Pancreas (tissue), 10 donors: ENCODE measurements at regions not wholly inside any gene's neighbourhood (a gene's known extent, or its start where the extent isn't known, plus 50 kb on each side); places are given as distances from the start of the nearest gene placed in this dataset.

Experiments used
- ATAC-seq, 4 donors: fragments of 200-7000 bp; cut with Tn5 transposase; one replicate each; pipeline versions ENCODE4 v1.8.0 to v1.9.1; 2020; ENCODE audit warnings: mild to moderate bottlenecking in 4 of 4, moderate library complexity in 4 of 4
- DNase-seq, 6 donors: peaks; one replicate each; pipeline ENCODE4 v3.0.0-alpha.2; 2020
- FAIRE-seq: peaks from 2 replicates; lab custom pipeline; 2012; peaks lifted over from hg19 to GRCh38; lab: Jason Lieb, UNC
- H3K27ac ChIP-seq, 4 donors: fragments of 200-600 bp; sonication (generic); 1 replicate in 3 of 4; 2 replicates in 1 of 4; pipeline versions ENCODE4 v1.5.0 to v1.8.0; 2020
- H3K27me3 ChIP-seq, 4 donors: fragments of 200-600 bp; one replicate each; pipeline ENCODE4 v1.8.0; 2021
- H3K36me3 ChIP-seq, 3 donors: fragments of 200-600 bp; sonication (generic) in 1 of 3; one replicate each; pipeline versions ENCODE4 v1.5.0 to v1.8.0; 2020 to 2021
- H3K4me1 ChIP-seq, 3 donors: fragments of 200-600 bp; one replicate each; pipeline ENCODE4 v1.8.0; 2021
- H3K4me3 ChIP-seq, 4 donors: fragments of 200-600 bp; sonication (generic) in 2 of 4; one replicate each; pipeline versions ENCODE4 v1.5.0 to v1.8.0; 2020 to 2021
- H3K9me3 ChIP-seq, 4 donors: fragments of 200-600 bp; one replicate each; pipeline ENCODE4 v1.8.0; 2021
- WGBS, 2 donors: extraction: QIAGEN DNeasy Blood & Tissue Kit; methylation state at CpG; one replicate each; pipeline ENCODE4 v1.1.7; 2013; 5-methylcytosine and 5-hydroxymethylcytosine counted together
- intact Hi-C, 3 donors: fragments of 100-400 bp; cut with DNase I; formaldehyde crosslinking; loops; one replicate each; pipeline versions ENCODE4 v1.11.1 to v1.14.2; 2022
- TF ChIP-seq, protein P1 (sequence below), 4 donors: fragments of 200-600 bp; sonication (generic) in 3 of 4; IDR thresholded peaks; one replicate each; pipeline versions ENCODE4 v1.5.0 to v1.8.0; 2021; ENCODE audit warnings: antibody characterized with exemption in 4 of 4
- donor health status: healthy with polysubstance abuse.
- donor health status: DM: no; HTN: no; CAD: no; lungs with moderate emphysema.
- donor health status: DM: no; HTN: no; CAD: no.
- donor health status: control.
- donor health status: control.
- donor health status: Bipolar disorder and iron deficiency.
- donor health status: DM: yes; HTN: yes; CAD: no.
- donor health status: DM: no; HTN: no; CAD: no.
- donor health status: DM: no; HTN: no; CAD: no.
- donor health status: DM: yes; HTN: yes; CAD: no.

DNA sequence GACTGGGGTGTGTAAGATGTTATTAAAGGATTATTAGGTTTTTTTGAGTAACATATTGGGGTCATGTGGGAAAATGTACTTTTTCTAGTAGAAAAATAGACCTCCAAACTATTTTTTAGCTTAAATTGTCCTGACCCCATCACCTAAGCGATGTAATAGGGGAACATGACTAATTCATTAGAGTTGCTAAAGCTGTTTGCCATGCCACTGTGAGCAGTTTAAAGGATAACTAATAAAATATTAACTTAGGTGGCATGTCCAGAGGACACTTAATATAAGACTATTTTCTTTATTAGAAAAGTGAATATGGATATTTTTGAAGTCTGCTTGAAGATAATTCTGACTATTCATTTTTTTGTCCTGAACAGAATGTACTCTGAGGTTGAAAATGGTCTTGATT, 545.9 kb upstream of the BTBD3 start:
- Histone ChIP-seq H3K9me3 (no peaks in the 10 kb centered on the region), H3K36me3 (no peaks in the 10 kb centered on the region), H3K27me3 (no peaks in the 10 kb centered on the region), H3K27ac (no peak overlapping the region), H3K4me3 (no peak overlapping the region), H3K4me1 (no peaks in the 10 kb centered on the region)
- no peak for ATAC-seq
- TF ChIP-seq, protein P1, sequence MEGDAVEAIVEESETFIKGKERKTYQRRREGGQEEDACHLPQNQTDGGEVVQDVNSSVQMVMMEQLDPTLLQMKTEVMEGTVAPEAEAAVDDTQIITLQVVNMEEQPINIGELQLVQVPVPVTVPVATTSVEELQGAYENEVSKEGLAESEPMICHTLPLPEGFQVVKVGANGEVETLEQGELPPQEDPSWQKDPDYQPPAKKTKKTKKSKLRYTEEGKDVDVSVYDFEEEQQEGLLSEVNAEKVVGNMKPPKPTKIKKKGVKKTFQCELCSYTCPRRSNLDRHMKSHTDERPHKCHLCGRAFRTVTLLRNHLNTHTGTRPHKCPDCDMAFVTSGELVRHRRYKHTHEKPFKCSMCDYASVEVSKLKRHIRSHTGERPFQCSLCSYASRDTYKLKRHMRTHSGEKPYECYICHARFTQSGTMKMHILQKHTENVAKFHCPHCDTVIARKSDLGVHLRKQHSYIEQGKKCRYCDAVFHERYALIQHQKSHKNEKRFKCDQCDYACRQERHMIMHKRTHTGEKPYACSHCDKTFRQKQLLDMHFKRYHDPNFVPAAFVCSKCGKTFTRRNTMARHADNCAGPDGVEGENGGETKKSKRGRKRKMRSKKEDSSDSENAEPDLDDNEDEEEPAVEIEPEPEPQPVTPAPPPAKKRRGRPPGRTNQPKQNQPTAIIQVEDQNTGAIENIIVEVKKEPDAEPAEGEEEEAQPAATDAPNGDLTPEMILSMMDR (IDR thresholded peaks at IDR 0.05) = no peak
- intact Hi-C loops = no loop called here
- 62 to 64% methylated on average over 1 of the region's 1 CpG for WGBS, 2 donors
- DNase-seq = no peak
- FAIRE-seq = no peak

DNA sequence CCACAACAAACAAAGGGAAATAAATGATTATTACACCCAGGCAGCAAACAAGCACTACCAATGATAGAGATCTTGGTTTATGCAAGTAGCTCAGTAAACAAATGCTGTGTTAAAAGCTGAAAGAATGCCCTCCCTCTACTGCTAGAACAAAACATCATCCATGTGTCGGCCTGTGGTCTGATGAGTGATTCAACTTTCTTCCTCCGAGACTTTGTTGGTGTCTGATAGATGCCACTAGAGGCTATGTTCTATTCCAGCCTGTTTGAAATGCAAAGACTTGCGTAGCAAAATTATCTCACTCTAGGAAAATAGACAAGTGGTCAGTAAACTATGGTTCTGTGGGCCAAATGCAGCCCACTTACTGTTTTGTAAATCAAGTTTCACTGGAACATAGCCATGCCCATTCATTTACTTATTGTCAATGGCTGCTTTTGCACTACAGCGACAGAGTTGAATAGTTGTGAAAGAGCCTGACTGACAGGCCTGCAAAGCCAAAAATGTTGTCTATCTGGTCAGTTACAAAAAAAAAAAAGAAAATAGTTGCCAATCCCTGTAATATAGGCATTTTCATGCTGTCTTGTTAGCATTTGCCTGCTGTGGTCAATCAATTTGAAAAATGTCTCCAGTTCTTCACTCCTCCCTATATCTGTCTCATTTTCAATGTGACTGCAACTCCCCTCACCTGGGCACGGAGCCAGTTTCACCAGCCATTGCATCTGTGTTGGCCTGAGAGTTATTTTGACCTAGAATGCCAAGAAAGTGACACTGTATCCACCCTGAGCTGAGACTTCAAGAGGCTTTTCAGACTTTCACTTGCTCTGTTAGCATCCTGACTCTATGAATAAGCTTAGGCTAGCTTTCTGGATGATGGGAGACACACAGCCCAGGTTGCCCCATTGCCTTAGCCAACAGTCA, 544.6 kb upstream of the BTBD3 start:
- FAIRE-seq = no peak
- DNase-seq = peak in 3 of 6 donors; percentile 16 to 46 (median 35)
- H3K27ac ChIP-seq = no peak overlapping the region
- no peak overlapping the region for H3K4me3 ChIP-seq
- no peaks in the 10 kb centered on the region for H3K27me3 ChIP-seq
- 69 to 70% methylated on average over 5 of the region's 5 CpGs for WGBS, 2 donors
- H3K36me3 ChIP-seq = no peaks in the 10 kb centered on the region
- TF ChIP-seq, protein P1 (IDR thresholded peaks at IDR 0.05) = no peak
- no peaks in the 10 kb centered on the region for H3K9me3 ChIP-seq
- intact Hi-C loops = no loop called here
- ATAC-seq = no peak
- H3K4me1 ChIP-seq = no peaks in the 10 kb centered on the region

DNA sequence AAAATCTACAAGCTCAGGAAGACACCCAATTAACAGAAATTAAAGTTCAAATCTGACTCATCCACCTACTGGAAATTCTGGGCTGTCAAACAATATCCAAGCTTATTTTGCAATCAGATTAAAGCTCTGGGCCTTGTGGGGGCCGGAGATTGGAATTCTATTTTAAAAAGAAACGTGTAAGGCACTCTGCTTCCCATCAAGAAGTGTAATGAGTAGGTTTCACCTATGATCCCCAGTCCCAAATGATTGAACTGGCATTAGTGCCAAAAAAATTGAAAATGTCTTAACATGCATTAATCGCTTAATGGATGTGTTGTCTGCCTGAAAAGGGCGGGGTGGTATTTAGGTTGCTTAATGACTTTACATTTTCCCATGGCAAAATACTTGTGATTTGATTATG, 542.4 kb upstream of the BTBD3 start:
- Histone ChIP-seq H3K27me3 (no peaks in the 10 kb centered on the region), H3K4me3 (no peak overlapping the region), H3K9me3 (no peaks in the 10 kb centered on the region), H3K4me1 (no peaks in the 10 kb centered on the region), H3K36me3 (no peaks in the 10 kb centered on the region), H3K27ac (no peak overlapping the region)
- TF ChIP-seq, protein P1 (IDR thresholded peaks at IDR 0.05) = no peak
- no peak for ATAC-seq
- no peak for DNase-seq
- intact Hi-C loops = no loop called here
- FAIRE-seq = no peak
- WGBS, 2 donors = 66 to 71% methylated on average over 4 of the region's 4 CpGs

DNA sequence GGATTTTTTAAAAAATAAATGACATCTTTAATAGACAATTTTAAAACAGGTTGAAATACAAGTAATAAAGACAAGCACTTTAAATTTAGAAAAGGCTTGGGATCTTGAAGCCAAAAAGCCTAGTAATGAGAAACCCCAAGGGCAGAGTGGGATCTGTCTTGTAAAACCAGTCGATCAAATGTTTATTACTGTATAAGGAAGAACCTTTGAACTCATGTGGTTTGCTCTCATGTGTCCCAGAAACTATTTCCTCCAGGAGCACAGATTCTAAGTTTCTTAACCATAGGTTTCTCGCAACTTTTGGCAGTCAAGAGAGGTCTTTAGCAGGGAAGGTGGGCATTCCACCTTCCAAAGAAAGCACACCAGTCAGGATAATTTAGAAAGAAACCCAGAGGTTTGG, 541.7 kb upstream of the BTBD3 start:
- H3K4me3 ChIP-seq = no peak overlapping the region
- intact Hi-C loops = no loop called here
- H3K27ac ChIP-seq = no peak overlapping the region
- ATAC-seq (no peak), DNase-seq (no peak), FAIRE-seq (no peak)
- H3K9me3 ChIP-seq = no peaks in the 10 kb centered on the region
- no peaks in the 10 kb centered on the region for H3K4me1 ChIP-seq
- whole genome bisulfite sequencing, 2 donors = 59 to 60% methylated on average over 2 of the region's 2 CpGs
- TF ChIP-seq, protein P1 (IDR thresholded peaks at IDR 0.05) = no peak
- H3K36me3 ChIP-seq = no peaks in the 10 kb centered on the region
- H3K27me3 ChIP-seq = no peaks in the 10 kb centered on the region

DNA sequence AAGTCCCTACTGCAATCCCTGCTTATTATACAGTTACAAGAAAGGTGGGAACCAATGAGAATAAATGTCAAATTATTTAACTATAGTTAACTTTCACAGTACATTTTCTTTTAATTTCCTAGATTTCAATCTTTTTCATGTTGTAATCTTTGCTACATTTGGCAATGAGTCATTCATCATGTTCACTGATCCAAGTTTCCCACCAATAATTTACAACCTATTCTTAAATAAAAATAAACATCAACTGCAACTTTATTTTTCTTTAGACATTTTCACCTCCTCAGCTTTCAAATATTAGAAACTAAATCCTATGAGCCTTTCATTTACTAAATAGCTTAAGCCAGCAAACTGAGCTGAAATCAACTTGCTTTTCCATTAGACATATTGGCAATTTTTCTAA, 541.3 kb upstream of the BTBD3 start:
- H3K36me3 ChIP-seq = no peaks in the 10 kb centered on the region
- no peaks in the 10 kb centered on the region for H3K4me1 ChIP-seq
- H3K4me3 ChIP-seq = no peak overlapping the region
- no peak overlapping the region for H3K27ac ChIP-seq
- TF ChIP-seq, protein P1 (IDR thresholded peaks at IDR 0.05) = no peak
- intact Hi-C loops = no loop called here
- ATAC-seq (no peak), FAIRE-seq (no peak), DNase-seq (no peak)
- no peaks in the 10 kb centered on the region for H3K27me3 ChIP-seq
- no peaks in the 10 kb centered on the region for H3K9me3 ChIP-seq
